A549 (cell line): ENCODE measurements at regions not wholly inside any gene's neighbourhood (a gene's known extent, or its start where the extent isn't known, plus 50 kb on each side); places are given as distances from the start of the nearest gene placed in this dataset.

Experiments
- EP300 ChIP-seq, 2 experiments: fragments of >200 bp; sonication (Bioruptor Twin); formaldehyde crosslinking; IDR thresholded peaks; 2 replicates in 1 of 2; 3 replicates in 1 of 2; pipeline ENCODE4 v1.6.1; 2016 to 2017
- HDAC2 ChIP-seq: fragments of 200-600 bp; sonication (generic); IDR thresholded peaks from 2 replicates; pipeline ENCODE4 v1.6.1; 2016
- HOXA7 ChIP-seq: fragments of 250-450 bp; sonication (Bioruptor Pico); IDR thresholded peaks from 2 replicates; pipeline ENCODE4 v1.5.0; 2020; ENCODE audit warnings: mild to moderate bottlenecking, moderate library complexity
- POLR2A ChIP-seq: IDR thresholded peaks from 2 replicates; pipeline ENCODE4 v1.6.1; 2012; ENCODE audit warnings: mild to moderate bottlenecking, low read length
- POLR2AphosphoS2 ChIP-seq: conservative IDR thresholded peaks from 2 replicates; pipeline ENCODE4 v1.6.1; 2012; ENCODE audit warnings: low read length, improper control_type of control experiment, inconsistent platforms
- RFX5 ChIP-seq: fragments of 450-650 bp; IDR thresholded peaks from 2 replicates; pipeline ENCODE4 v1.7.1; 2014; ENCODE audit warnings: antibody characterized with exemption, mild to moderate bottlenecking, moderate library complexity
- SREBF2 ChIP-seq: fragments of 450-650 bp; IDR thresholded peaks from 2 replicates; pipeline ENCODE4 v1.6.1; 2014; ENCODE audit warnings: mild to moderate bottlenecking, moderate library complexity
- TP53 ChIP-seq: fragments of 250-450 bp; sonication (Bioruptor Pico); IDR thresholded peaks from 2 replicates; pipeline ENCODE4 v1.5.0; 2021; ENCODE audit warnings: mild to moderate bottlenecking, moderate library complexity
- TF ChIP-seq, protein P1 (sequence below): fragments of >200 bp; sonication (Bioruptor Twin); formaldehyde crosslinking; IDR thresholded peaks from 3 replicates; pipeline ENCODE4 v1.5.1; 2016
- TF ChIP-seq, protein P2 (sequence below): fragments of 150-350 bp; IDR thresholded peaks from 2 replicates; pipeline ENCODE4 v1.6.1; 2014; ENCODE audit warnings: low read depth, mild to moderate bottlenecking, low read length
- TF ChIP-seq, protein P3 (sequence below): IDR thresholded peaks from 2 replicates; pipeline ENCODE4 v1.6.1; 2012
- TF ChIP-seq, protein P4 (sequence below): fragments of 250-450 bp; sonication (Bioruptor Pico); IDR thresholded peaks from 2 replicates; pipeline ENCODE4 v1.5.0; 2021; ENCODE audit warnings: mild to moderate bottlenecking, moderate library complexity, borderline replicate concordance
- TF ChIP-seq, protein P5 (sequence below): fragments of 200-600 bp; sonication (generic); IDR thresholded peaks from 2 replicates; pipeline ENCODE4 v1.6.1; 2016; ENCODE audit warnings: antibody characterized with exemption, mild to moderate bottlenecking, moderate library complexity
- TF ChIP-seq, protein P6 (sequence below): fragments of 450-650 bp; IDR thresholded peaks from 2 replicates; pipeline ENCODE4 v1.6.1; 2014; ENCODE audit warnings: antibody characterized with exemption

DNA sequence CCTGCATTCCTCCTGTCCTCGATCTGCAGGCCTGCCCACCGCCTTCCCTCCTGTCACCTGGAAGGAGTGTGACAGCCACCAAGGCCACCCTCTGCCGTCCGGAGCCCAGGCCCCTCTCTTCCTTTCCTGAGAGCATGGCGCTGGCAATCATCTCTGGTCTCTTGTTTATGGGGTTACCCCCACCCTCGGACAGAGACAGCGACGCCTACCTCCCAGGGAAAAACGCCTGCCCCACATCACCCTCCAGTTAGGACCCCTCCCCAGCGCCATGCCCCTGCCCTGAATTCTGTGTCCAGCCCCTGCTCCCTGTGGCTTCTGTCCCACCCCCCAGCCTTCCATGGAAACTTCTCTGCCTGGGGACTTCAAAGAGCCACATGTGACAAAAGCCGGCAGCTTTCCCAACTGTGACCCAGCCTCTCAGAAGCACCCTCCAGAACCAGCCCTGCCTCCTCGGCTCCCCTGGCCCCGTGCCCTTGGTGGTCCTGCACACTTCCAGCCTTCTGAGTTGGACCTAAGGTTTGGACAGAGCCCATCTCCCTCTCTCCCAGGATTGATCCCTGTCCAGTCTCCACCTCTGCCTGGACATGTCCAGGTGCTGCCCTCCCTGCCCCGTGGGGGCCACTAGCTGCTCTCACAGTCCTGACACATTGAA, 145.0 kb upstream of the HDAC4 start:
- TF ChIP-seq EP300 (IDR thresholded peaks at IDR 0.05) (no peak), POLR2A (no peak), HOXA7 (CRISPR knock-in tag) (no peak), RFX5 (no peak), POLR2AphosphoS2 (no peak), TP53 (CRISPR knock-in tag) (no peak), HDAC2 (no peak), SREBF2 (no peak)
- TF ChIP-seq, protein P1, sequence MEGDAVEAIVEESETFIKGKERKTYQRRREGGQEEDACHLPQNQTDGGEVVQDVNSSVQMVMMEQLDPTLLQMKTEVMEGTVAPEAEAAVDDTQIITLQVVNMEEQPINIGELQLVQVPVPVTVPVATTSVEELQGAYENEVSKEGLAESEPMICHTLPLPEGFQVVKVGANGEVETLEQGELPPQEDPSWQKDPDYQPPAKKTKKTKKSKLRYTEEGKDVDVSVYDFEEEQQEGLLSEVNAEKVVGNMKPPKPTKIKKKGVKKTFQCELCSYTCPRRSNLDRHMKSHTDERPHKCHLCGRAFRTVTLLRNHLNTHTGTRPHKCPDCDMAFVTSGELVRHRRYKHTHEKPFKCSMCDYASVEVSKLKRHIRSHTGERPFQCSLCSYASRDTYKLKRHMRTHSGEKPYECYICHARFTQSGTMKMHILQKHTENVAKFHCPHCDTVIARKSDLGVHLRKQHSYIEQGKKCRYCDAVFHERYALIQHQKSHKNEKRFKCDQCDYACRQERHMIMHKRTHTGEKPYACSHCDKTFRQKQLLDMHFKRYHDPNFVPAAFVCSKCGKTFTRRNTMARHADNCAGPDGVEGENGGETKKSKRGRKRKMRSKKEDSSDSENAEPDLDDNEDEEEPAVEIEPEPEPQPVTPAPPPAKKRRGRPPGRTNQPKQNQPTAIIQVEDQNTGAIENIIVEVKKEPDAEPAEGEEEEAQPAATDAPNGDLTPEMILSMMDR: no peak
- TF ChIP-seq, protein P2, sequence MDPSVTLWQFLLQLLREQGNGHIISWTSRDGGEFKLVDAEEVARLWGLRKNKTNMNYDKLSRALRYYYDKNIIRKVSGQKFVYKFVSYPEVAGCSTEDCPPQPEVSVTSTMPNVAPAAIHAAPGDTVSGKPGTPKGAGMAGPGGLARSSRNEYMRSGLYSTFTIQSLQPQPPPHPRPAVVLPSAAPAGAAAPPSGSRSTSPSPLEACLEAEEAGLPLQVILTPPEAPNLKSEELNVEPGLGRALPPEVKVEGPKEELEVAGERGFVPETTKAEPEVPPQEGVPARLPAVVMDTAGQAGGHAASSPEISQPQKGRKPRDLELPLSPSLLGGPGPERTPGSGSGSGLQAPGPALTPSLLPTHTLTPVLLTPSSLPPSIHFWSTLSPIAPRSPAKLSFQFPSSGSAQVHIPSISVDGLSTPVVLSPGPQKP: no peak
- TF ChIP-seq, protein P3, sequence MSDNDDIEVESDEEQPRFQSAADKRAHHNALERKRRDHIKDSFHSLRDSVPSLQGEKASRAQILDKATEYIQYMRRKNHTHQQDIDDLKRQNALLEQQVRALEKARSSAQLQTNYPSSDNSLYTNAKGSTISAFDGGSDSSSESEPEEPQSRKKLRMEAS: no peak
- TF ChIP-seq, protein P4, sequence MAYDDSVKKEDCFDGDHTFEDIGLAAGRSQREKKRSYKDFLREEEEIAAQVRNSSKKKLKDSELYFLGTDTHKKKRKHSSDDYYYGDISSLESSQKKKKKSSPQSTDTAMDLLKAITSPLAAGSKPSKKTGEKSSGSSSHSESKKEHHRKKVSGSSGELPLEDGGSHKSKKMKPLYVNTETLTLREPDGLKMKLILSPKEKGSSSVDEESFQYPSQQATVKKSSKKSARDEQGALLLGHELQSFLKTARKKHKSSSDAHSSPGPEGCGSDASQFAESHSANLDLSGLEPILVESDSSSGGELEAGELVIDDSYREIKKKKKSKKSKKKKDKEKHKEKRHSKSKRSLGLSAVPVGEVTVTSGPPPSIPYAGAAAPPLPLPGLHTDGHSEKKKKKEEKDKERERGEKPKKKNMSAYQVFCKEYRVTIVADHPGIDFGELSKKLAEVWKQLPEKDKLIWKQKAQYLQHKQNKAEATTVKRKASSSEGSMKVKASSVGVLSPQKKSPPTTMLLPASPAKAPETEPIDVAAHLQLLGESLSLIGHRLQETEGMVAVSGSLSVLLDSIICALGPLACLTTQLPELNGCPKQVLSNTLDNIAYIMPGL (CRISPR knock-in tag): no peak
- TF ChIP-seq, protein P5, sequence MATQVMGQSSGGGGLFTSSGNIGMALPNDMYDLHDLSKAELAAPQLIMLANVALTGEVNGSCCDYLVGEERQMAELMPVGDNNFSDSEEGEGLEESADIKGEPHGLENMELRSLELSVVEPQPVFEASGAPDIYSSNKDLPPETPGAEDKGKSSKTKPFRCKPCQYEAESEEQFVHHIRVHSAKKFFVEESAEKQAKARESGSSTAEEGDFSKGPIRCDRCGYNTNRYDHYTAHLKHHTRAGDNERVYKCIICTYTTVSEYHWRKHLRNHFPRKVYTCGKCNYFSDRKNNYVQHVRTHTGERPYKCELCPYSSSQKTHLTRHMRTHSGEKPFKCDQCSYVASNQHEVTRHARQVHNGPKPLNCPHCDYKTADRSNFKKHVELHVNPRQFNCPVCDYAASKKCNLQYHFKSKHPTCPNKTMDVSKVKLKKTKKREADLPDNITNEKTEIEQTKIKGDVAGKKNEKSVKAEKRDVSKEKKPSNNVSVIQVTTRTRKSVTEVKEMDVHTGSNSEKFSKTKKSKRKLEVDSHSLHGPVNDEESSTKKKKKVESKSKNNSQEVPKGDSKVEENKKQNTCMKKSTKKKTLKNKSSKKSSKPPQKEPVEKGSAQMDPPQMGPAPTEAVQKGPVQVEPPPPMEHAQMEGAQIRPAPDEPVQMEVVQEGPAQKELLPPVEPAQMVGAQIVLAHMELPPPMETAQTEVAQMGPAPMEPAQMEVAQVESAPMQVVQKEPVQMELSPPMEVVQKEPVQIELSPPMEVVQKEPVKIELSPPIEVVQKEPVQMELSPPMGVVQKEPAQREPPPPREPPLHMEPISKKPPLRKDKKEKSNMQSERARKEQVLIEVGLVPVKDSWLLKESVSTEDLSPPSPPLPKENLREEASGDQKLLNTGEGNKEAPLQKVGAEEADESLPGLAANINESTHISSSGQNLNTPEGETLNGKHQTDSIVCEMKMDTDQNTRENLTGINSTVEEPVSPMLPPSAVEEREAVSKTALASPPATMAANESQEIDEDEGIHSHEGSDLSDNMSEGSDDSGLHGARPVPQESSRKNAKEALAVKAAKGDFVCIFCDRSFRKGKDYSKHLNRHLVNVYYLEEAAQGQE: no peak
- TF ChIP-seq, protein P6, sequence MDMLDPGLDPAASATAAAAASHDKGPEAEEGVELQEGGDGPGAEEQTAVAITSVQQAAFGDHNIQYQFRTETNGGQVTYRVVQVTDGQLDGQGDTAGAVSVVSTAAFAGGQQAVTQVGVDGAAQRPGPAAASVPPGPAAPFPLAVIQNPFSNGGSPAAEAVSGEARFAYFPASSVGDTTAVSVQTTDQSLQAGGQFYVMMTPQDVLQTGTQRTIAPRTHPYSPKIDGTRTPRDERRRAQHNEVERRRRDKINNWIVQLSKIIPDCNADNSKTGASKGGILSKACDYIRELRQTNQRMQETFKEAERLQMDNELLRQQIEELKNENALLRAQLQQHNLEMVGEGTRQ: no peak
